ENCODE measurements at regions not wholly inside any gene's neighbourhood (a gene's known extent, or its start where the extent isn't known, plus 50 kb on each side); places are given as distances from the start of the nearest gene placed in this dataset.
A peak's percentile ranks its signal among the peaks of the same experiment; 100 is the strongest.
"Not testable (repeated sequence)": the region's sequence is repeated elsewhere in the genome, so short reads cannot be mapped to it uniquely, and the experiment has no call there.

DNA sequence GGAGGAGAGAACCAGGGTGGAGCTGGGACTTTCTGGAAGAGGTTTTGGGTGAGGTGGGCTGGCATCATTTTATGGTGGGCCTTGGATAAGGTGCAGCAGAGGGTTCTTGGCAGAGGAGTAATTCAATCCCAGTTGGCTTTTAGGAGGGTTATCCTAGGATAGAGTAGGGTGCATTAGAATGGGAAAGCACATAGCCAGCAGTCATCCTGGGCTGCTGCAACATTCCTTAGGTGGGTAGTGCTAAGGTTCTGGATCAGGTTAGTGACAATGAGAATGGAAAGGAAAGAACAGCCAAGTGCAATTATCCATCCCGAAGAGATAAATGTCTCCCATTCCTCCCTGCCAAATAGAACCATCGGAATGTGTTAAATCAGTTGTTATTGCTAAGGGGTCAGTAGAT, 157.3 kb upstream of the SPRED2 start:
- no peak for DNase-seq

DNA sequence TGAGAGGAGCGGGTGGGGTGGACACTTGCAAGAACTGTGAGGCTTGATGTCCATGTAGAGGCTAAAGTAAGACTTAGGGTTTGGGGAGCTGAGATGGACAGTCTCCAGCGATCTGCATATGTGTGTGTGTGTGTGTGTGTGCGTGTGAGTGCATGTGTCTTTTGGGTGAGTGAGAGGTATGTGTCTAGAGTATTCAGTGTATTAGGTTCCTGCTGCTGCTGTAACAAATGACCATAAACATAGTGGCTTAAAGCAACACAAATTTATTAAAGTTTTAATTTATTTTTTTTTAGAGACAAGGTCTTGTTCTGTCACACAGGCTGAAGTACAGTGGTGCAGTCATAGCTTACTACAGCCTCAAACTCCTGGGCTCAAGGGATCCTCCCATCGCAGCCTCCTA, 155.4 kb upstream of the SPRED2 start:
- DNase-seq, result no peak

DNA sequence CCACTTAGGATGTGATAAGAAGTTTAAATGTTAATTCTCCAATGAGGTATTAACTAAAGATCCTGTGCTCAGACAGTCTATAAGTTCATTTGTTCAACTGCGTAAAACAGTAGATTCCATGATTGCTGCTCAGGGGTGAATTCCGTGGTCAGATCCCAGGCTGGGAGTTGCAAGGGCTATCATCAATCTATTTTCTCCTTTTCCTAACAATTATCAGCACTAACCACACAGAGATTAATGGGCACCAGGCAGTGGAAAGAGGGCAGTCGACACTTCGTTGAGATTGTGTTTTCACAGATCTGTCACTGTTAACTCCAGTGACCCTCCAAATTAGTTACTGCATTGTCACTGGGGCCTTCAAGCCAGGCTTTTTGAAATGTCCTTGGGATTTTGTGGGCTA, 154.1 kb upstream of the SPRED2 start:
- no peak for DNase-seq

DNA sequence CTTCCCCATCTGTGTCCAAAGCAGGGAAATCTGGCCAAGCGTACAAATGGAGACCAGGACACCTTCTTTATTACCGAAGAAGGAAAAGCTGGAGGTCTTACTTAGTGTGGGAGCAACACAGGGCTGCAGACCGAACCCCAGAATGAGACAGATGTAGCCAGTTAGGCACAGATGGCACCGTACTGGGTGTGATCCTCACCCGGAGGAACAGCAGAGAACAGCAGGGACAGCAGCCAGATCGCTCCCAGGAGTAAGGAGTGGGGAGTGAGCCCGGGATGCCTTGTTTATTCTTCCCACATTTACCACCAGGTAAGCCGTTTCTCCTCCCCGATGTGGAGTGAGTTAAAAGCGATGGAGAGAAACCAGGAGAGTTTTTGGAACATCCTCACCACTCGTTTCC, 150.7 kb upstream of the SPRED2 start:
- DNase-seq, result no peak

DNA sequence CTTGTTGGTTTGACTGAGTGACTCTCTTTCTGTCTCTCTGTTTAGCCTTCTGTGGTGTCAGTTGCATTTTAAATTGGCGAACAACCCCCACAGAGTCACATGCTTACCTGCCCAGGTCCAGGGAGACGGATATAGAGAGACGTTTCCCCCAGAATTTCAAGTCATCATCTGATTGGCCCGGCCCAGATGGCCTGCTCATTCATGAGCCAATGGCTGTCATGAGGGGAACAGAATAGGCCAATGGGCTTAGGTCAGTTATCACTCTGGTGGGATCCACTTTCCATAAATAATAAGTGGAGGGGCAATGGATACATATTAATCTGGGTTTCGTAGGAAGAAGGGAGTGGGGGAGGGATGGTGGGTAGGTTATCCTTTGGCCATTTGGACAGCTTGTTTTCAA, 150.0 kb upstream of the SPRED2 start:
- no peak for DNase-seq

DNA sequence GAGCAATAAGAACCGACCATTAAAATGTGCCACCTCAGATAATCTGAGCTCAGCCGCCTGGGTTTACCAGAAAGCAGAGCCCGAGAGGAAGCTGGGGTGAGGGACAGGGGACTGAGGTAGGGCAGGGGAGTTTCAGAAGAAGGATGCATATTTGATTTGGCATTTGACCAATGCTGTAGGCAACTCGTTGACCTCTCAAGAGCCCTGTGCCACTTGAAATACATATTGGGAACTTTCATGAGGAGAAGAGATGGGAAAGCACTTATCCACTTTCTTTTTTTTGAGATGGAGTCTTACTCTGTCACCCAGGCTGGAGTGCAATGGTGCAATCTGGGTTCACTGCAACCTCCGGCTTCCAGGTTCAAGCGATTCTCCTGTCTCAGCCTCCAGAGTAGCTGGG, 148.4 kb upstream of the SPRED2 start:
- DNase-seq, result no peak

DNA sequence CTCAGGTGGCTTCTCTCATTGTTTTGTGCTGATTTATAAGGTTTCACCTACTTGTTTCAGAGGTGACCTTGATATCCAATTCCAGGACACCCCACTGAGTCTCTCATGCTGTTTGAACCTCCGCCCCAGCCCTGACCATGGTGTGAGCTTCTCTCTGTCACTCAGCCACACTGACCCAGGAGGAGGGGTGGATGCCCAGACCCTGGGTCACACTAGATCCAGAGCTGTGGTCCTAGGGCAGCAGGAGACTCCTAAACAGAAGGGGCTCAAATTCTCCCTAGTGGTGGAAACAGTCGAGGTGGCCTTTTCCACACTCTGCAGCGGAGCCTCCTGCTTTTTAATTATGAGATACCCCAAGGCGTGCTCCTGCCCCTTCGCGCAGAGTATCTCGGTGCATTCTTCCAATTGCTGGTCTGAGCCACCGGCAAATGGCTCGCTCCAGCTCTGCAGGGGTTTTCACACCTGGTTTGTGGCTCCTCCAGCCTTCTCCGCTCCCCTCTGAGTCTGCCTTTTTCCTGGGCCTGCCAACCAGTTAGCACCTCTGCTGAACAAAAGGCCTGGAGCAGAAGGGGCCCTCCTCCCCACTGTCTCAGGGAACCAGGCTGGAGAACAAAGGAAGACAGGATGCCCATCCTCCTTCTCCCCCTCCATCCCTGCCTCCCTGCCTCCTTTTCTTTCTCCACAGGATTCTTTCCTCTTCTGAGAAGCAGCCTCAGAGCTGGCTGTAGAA, 147.3 kb upstream of the SPRED2 start:
- DNase-seq, result no peak

DNA sequence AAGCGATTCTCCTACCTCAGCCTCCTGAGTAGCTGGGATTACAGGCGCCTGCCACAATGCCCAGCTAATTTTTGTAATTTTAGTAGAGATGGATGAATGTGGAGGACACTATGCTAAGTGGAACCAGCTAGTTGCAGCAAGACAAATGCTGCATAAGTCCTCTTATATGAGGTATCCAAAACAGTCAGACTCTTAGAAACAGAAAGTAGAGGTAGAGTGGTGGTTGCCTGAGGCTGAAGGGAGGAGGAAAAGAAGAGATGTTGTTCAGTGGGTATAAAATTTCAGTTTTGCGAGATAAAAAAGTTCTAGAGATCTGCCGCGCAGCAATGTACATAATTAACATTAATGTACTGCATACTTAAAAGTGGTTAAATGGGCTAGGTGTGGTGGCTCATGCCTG, 145.3 kb upstream of the SPRED2 start:
- DNase-seq, result no peak

DNA sequence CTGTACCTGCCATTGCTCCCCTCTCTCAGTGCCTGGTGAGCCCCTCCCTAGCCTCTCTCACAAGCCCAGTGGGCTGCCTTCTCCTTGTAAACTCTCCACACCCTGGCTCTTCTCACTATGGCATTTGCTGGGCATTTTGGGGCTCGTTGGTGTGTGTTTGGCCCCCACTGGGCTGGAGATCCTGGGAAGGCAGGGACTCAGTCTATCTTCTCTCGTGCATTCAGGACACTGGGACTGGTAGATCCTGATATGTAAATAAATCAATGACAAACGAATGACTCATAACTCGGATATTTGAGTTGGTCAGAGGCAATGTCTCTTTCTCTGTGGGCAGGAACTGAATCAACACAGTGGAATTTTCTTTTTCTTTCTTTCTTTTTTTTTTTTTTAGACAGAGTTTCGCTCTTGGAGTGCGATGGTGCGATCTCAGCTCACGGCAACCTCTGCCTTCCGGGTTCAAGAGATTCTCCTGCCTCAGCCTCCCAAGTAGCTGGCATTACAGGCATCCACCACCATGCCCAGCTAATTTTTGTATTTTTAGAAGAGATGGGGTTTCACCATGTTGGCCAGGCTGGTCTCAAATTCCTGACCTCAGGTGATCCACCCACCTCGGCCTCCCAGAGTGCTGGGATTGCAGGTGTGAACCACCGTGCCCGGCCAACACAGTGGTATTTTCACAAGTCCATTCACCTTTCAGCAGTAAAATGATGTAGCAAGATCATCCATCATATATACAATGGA, 144.6 kb upstream of the SPRED2 start:
- DNase-seq, result peak; percentile 85

DNA sequence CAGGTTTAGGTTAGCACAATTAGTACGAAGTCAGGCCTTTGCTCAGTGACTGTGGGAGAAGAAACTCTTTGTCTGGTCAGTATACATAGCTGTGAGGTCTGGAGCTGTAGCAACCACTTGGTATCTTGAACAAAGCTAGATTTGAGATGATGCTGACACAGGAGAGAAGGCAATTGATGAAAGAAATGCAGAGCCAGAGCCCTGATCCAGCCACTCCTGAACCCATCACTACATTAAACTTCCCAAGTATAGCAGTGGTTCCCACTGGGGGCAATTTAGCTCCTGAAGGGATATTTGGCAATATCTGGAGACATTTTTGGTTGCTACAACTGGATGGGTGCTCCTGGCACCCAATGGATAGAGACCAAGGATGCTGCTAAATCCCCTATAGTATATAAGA, 143.9 kb upstream of the SPRED2 start:
- no peak for DNase-seq

DNA sequence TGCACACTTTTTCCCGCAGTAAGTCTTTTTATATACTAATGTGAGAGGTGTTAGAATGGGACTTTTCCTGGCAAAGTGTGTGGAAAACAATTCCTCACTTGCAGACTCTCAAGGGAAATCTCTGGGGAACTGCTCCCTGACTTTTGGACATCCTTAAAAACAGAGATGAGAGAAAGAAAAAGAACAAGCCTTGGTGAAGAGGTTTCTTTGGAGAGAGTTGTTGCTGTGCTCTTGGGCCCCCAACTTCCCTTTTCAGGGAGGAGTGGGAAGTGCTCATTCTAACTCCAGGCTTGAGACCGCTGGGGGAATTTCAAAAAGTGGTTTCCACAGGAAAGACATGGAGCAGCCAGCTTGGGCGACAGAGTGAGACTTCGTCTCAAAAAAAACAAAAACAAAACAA, 142.6 kb upstream of the SPRED2 start:
- DNase-seq, result peak; percentile 44

DNA sequence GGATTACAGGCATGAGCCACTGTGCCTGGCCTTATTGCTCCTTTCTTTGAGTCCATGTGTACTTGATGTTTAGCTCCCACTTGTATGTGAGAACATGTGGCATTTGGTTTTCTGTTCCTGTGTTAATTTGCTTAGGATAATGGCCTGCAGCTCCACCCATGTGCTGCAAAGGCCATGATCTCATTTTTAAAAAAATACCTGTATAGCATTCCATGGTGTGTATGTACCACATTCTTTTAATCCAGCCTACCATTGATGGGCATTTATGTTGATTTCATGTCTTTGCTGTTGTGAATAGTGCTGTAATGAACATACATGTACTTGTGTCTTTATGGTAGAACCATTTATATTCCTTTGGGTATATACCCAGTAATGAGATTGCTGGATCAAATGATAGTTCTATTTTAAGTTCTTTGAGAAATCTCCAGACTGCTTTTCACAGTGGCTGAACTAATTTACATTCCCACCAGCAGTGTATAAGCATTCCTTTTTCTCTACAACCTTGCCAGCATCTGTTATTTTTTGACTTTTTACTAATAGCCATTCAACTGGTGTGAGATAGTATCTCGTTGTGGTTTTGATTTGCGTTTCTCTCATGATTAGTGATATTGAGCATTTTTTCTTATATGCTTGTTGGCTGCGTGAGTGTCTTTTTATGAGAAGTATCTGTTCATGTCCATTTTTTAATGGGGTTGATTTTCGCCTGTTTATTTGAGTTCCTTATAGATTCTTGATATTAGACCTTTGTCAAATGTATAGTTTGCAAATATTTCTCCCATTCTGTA, 136.4 kb upstream of the SPRED2 start:
- not testable (repeated sequence) for DNase-seq

DNA sequence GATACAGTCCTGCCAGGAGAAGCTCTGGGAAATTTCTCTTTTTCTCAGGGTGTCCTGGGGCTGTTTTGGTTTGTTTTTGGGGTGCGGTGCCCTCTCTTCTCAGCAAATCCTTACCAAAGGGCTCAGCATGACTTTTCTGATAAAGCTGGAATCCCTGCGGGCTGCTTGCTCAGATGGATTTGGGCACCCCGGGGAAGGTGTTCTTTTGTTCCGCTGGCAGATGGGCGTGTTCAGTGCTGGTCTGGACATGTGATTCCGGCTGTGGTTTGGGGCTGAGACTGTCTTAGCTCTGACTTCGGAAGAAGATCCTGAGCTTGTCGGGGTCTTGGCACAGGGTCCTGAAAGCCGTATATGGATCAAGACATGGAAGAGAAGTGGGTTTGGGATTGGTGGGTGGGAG, 134.2 kb upstream of the SPRED2 start:
- no peak for DNase-seq

DNA sequence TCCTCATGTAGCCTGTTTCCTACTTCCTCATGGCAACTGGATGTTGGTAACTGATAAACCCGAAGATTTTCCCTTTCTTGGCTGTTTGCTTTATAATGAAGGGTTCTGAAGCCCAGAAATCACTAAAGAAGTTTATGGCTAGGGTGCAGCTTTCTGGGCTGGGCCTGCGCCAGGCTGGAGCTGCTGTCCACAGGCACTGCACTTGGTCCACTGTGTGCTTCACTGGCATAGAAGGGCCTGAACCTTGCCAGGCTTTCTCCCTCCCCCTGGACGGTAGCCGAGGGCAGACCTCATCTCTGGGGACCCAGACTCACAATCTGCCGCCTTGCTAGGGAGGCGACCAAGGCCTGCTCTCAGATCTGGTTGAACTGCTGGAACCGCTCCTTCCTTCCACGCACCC, 133.3 kb upstream of the SPRED2 start:
- no peak for DNase-seq

DNA sequence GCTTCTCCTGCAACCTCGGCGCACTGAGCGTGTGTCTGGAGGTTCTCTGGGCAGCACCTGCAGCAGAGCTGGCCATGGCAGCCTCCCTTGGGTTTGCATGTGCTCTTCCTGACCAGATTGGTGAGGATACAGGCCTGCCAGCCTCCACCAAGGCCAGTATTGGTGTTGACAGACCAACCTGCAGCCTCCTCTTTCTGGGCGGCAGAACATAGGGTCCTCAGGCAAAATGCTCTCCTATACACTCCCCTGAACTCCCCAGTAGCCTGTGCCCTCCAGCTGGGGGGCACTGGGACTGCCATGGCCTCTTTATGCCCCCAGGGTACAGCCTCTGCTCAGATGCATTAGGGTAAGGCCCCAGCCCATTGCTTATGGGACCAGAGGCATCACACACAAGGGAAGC, 131.9 kb upstream of the SPRED2 start:
- DNase-seq, result no peak

DNA sequence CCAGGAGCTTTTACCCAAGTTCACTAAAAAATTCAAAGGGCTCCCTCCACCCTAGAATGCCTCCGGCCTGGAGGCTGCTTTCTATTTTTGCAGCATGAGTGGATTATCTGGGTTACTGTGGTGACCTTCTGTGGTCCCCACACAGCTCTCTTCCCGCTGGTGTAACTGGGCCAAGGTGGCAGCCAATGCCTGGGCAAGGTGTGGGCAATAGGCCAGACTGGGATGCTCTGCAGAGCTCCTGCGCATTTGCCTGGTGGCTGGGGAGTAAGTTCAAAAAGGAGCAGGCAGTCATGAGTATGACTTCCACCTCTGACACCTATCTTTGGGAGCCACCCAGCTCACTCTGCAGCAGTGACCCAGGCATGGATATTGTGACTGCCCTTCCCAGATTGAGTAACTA, 130.5 kb upstream of the SPRED2 start:
- DNase-seq, result no peak

DNA sequence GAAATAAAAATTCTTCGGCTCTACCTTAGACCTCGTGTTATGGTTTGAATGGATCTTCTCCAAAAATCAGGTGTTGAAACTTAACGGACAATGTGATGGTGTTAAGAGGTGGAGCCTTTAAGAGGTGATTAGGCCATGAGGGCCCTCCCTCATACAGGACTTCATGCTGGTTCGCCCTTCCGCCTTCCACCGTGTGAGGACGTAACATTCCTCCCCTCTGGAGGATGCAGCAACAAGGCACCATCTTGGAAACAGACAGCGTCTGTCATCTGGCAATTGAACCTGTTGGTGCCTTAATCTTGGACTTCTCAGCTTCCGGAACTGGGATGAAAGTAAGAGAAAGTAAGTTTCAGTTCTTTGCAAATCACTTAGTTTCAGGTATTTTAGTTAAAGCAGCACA, 126.3 kb upstream of the SPRED2 start:
- no peak for DNase-seq

DNA sequence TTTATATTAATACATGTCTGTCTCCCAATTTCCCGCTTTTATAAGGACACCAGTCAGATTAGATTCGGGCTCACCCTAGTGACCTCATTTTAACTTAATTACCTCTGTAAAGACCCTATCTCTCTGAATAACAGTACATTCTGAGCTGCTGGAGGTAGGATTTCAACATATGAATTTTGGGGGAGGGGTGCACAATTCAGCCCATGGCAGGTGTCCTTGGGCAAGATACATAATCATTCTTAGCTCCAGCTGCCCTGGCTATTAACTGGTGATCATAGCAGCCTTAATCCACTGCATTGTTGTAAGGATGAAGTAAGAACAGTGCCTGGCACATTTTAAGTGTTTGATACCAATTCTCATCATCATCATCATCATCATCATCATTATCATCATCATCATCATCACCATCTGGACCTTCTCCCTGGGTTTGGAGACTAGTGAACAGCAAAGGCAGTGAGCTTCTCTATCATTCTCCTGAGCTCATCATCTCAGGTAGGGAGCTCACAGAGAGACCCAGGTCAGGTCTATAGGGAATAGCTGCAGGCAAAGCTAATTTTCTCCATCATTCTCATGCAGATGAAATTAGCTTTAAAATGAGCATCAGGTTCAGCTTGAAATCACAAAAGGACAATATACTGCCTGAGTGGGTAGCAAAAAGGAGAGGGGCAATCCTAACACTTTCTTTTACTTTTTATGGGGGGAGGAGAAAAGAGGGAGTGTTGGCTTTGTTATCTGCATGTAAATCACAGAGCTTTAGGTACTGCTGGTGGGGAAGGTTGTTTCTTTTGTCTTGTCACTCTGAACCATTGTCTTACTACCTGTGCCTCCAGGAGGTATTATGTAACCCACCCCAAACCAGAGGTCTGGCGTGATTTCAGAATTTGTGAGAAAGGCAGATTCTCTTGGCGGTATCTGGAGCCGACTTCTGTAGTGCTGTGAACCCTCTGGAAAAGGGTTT, 125.5 kb upstream of the SPRED2 start:
- no peak for DNase-seq

DNA sequence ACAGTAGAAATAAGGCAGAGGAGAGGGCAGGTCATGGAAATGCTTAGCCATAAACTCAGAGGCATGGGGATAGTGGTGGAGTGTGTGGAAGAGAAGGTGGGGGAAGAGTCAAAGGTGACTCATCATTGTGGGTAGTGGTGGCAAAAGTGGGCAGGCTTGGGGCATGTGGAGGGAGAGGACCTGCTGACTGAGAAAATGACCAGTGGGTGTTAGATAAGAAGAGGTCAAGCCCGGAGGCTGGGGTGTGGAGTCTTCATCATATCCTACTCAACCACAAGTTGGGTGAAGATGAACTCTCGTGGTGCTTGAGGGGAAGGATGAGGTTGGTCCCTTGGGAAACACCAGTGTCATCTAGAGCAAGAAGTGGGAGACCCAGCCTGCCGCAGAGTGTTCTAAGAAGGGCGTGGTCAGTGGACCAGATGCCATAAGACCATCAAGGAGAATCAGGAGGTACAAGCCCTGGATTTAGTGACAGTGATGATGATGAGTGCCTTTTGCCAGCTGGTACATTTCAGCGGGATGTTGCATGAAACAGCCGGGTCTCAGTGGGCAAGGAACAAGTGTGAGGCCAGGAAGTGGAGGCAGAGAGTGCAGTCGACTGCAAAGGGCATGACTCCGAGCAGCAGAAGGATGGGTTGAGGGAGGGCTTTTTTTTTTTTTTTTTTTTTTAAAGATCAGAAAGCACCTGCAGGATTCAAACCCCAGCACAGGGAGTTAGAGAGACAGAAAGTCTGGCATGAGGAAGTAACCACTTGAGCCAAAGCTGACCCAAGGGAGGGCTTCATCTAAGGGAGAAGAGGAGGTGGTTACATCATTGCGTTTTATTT, 122.6 kb upstream of the SPRED2 start:
- no peak for DNase-seq

DNA sequence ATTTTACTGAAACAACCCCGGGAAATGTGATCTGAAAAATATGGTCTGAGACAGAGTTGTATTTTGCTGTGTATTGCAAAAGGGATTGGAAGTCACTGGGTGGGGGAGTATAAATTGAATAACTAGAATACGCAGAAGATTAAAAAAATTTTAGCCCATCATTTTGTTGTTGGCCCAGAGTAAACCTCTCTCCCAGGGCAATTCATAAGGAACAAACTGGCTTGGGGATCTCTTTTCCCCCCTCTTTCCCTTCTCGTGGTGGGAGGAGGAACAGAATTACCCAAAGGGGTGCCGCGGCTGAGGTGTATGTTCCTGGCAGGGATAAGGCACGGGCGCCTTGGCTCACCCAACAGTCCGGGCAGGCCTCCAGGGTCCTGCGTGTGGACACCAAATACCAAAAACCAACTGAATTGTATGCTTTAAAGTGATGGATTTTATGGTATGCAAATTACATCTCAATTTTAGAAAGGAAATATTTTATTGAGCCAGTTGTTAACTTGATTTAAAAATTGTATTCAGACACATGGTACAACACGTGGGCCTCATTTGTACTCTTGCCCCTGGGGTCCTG, 121.2 kb upstream of the SPRED2 start:
- DNase-seq, result no peak

DNA sequence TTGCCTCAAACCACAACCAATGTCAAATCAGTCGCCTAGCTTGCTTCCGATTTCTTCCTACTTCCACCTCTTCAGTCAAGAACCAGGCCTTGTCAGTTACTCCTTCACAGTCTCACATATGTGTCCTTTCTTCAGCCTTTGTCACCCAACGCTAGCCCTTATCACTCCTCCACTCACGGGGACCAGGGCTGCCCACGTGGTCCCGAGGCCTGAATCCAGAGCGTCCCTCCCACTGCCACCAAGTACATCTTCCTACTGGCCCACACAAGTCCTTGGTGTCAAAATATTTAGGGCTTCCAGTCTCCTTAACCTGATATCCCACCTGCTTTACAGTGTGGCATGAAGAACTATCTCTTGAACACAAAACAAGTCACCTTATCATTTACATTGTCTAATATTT, 119.1 kb upstream of the SPRED2 start:
- DNase-seq, result no peak
